Amniotic stem cell (primary cell): ENCODE measurements at regions not wholly inside any gene's neighbourhood (a gene's known extent, or its start where the extent isn't known, plus 50 kb on each side); places are given as distances from the start of the nearest gene placed in this dataset.
"Not testable (repeated sequence)": the region's sequence is repeated elsewhere in the genome, so short reads cannot be mapped to it uniquely, and the experiment has no call there.

Experiments
- DNase-seq: peaks from one replicate; lab custom pipeline; 2025; lab: John Stamatoyannopoulos, UW

DNA sequence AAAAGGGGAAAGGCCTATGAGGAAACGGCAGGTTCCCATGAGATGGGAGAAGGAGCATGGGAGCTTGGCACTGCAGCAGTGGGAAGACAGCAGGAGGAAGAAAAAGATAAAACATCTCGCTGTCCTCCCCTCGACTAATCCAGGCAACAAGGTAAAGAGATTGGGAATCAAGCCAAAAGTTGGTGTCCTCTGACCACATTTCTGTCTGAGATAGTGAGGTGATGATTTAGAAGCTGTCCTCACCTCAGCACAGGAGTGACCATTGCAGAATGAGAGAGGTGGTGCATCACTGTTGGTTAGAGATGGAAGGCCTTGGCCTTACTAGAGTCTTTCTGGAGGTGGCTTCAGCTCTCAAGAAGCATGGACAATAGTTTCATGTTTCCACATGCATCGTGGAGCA, 226.6 kb upstream of the CCDC54 start:
- no peak for DNase-seq

DNA sequence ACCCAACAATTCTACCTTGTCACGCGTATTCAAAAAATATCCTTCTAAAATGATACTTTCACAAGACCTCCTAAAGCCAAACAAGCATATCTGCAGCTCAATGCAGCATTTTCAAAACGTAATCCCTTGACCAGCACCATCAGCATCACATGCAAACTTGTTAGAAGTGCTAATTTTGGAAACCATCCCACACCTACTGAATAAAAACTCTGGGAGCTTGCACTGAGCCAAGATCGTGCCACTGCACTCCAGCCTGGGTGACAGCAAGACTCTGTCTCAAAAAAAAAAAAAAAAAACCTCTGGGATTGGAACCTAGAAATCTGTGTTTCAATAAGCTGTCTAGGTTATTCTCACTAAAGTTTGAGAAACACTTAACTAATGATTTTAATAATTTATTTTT, 223.3 kb upstream of the CCDC54 start:
- no peak for DNase-seq

DNA sequence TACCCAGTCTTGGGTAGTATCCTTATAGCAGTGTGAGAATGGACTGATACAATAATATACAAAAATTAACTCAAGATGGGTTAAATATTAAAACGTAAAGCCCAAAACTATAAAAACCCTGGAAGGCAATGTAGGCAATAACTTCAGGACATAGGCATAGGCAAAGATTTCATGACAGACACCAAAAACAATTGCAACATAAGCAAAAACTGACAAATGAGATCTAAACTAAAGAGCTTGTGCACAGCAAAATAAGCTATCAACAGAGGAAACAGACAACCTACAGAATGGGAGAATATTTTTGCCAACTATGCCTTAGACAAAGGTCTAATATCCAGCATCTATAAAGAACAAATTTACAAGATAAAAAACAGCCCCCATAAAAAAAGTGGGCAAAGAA, 204.8 kb upstream of the CCDC54 start:
- DNase-seq = no peak

DNA sequence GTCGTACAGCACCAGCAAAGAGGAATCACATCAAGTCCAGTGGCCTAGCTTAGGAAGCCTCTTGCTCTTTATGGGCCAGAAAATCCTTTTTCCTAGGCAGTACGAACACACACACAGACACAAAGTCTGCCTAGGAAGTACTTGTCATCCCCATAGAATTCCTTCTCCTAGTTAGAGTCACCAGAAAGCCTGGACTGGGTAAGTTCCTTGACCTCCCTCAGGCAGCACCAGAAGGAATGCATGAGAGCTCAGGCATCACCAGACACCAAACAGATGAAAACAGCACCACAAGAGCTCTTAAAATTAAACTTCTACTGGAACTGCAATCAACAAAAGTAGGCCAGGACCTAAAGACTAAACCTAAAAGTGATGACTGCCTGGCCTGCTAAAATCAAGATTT, 192.9 kb upstream of the CCDC54 start:
- DNase-seq = no peak

DNA sequence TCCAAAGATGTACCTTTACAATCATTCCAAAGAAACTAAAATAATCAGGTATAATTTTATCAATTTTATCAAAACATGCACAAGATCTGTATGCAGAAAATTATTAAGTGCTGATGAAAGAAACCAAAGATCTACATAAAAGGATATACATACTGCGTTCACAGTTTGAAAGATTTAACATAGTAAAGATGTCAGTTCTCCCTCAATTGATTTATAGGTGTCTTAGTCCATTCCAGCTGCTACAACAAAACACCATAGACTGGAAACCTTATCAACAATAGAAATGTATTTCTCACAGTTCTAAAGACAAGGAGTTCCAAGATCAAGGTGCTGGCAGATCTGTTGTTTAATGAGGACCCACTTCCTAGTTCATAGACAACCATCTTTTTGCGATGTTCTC, 189.0 kb upstream of the CCDC54 start:
- no peak for DNase-seq

DNA sequence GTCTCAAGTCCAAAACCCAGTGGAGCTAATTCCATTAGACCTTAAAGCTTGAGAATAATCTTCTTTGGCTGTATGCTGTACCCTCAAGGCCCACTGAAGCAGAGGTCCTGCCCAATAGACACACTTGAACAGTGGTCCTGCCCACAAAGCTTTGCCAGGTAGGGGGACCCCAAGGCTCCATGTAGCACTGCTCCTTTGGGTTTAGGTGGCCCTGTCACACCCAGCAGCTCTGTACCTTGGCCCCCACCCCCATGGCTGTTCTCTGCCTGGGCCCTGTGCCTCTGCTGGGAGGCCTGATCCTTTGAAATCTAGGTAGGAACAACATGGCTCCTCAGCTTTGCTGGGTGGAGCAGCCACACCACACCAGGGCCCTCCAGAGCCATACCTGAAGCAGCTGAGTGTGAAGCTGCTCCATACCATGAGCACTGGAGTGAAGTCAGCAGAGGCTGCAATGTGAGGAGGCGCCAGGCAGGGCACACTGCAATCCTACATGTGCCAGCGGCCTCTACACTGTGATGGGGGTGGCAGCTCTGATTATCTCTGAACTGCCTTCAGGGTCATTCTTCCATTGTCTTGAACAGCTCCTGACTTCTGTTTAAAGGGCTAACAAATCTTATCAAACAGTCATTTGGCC, 188.0 kb upstream of the CCDC54 start:
- no peak for DNase-seq

DNA sequence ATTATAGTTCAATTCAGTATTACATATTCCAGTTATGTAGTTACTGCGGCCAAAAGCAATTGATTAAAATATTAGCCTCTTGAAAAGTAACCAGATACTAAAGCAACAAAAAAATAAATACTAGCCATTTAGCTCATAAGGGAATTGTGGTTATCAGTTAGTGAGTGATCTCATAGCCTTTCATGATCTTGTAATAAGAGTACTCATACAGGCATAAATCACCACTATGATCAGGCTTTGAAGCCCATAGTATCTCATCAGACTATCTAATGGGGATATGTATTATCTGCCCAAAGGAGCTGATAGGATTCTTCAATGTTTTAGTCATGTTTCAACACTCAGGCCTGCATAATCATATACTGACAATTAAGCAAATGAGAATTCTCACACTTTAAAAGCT, 184.1 kb upstream of the CCDC54 start:
- DNase-seq = no peak

DNA sequence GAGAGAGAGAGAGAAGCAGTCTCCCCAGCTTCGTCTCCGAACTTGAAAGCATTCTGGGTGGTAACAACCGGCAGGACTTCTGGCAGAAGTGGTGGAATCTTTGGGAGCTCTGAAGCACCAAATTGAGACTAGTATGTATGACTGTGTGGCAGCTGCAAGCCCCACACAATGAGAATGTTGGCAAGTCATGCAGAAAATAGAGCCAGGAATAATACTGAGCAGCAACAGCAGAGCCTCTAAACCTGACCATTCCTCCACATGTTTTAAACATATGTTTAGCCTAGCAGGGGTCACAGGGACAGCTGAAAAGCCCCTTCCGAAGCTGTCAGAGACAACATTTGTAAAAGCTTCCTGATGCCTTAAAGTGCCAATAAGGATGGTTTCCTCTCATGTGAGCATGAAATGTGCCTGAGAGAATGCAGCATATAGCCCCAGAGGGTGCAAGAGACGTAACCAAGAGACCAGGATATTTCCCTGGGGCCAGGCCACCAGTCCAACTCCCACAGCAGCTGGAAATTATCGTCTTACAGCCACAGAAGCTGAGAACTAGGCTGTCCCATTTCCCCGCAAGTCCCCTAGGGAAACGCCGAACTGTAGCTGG, 178.6 kb upstream of the CCDC54 start:
- DNase-seq = no peak

DNA sequence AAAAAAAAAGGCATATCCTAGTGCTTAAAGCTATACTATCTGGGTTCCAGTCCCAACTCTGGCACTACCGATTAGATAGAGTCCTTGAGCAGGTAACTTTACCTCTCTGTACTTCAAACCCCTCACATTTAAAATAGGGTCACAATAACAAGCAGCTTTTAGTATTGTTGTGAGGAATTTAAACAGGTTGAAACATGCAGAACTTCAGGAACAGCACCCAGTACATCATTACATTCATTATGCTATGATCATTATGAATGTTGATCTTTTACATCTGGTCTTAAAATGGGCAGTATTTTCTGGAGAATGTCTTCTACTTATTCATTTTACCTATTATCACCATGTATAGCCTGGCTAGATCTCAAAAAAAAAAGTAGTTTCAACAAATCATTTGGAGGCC, 176.1 kb upstream of the CCDC54 start:
- DNase-seq = no peak

DNA sequence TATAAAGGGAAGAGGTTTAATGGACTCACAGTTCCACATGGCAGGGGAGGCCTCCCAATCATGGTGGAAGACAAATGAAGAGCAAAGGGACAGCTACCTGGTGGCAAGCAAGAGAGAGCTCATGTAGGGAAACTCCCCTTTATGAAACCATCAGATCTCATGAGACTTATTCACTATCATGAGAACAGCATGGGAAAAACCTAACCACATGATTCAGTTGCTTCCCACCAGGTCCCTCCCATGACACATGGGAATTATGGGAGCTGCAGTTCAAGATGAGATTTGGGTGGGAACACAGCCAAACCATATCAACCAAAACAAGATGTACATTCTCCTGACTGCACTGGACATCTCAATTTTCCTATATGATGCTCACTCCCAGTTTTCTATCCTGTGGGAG, 174.4 kb upstream of the CCDC54 start:
- DNase-seq = not testable (repeated sequence)

DNA sequence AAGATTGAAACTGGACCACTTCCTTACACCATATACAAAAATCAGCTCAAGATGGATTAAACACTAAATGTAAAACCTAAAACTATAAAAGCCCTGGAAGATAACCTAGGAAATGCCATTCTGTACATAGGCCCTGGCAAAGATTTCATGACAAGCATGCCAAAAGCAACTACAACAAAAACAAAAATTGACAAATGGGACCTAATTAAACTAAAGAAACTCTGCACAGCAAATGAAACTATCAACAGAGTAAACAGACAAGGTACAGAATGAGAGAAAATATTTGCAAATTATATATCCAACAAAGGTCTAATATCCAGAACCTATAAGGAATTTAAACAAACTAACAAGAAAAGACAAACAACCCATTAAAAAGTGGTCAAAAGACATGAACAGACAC, 173.1 kb upstream of the CCDC54 start:
- no peak for DNase-seq

DNA sequence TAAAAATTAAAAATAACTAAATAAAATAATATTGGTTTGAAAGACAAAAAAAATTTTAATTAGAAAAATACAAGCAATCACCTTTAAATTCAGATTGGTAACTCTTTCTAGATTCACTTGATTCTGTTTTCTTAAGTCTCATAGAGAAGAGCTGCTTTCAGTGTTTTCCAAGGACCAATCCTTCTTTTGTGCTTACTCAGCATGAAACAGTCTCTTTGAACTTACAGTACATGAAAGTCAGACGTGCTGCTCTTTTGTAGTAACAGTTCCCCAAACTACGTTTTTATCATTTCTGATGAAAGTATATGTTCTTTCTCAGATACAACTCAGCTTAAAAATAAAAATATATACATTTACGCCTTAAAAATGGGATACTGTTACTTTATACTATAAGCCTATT, 171.9 kb upstream of the CCDC54 start:
- no peak for DNase-seq

DNA sequence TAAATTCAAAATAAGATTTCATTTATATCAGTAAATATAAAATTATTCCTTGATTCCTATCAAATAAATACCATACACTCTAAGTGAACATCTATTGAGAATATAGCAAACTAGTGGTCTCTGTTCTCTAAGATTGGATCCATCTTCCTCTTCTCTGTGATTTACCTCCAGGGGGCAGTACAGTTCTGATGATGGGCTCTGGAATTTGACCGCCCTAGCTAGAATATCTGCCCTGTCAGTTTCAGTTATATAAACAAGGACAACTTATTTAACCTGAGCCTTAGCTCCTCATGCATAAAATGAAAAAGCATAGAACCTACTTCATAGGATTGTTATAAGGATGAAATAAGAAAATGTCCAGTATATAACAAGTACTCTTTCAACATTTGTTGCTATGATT, 171.1 kb upstream of the CCDC54 start:
- DNase-seq = peak; percentile 58

DNA sequence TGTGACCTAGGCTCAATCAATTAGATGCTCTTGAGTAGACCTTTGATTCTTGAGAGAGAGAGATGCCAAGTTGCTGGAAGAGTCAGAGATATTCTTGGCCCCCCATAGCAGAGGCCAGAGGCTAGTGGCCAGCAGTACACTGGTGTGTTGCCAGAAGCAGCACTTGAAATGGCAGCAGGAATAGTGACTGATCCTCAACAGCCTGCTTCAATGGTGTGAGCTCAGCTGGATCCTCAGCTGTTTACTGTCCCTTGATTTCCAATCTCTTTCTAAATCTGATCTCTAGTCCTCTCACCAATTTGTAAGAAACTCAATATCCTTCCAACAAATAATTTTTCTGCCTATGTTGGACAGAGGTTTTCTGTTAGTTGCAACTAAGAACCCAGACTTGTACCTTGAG, 170.3 kb upstream of the CCDC54 start:
- DNase-seq = no peak

DNA sequence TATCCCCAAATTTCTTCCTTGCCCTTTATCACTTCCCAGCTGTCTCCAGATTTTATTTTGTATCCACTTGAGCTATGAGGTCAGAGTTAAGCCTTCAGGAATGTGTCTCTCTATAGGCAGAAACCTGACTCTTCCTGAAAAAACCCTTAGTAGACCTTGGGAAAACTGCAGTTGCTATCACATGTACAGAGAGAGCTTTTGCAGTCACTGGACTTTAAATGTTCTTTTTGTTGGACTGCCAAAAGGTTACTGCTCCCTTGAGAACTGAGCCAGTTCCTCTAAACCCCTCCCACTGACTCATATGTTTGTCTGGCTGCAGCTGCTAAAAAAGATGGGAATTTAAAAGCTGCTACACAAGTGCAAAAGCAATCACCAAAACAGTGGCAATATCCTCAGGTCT, 169.1 kb upstream of the CCDC54 start:
- peak; percentile 88 for DNase-seq

DNA sequence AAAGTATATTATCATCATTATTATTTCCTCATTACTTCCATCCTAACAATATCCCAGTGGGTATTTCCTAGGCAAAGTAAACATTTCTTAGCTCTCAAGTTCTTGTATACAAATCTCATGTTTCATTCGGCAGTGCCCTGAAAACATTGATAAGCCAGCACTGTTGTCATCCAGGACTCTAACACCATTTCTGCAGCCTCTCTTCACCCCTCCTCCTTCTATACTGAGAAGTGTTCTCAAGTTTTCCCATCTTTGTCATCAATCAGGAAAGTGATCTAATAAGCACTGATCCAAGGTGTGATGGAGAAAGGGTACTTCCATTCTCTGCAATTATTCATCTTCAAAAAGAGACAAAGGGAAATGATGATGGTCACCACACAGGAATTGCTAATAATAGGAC, 168.4 kb upstream of the CCDC54 start:
- DNase-seq = no peak

DNA sequence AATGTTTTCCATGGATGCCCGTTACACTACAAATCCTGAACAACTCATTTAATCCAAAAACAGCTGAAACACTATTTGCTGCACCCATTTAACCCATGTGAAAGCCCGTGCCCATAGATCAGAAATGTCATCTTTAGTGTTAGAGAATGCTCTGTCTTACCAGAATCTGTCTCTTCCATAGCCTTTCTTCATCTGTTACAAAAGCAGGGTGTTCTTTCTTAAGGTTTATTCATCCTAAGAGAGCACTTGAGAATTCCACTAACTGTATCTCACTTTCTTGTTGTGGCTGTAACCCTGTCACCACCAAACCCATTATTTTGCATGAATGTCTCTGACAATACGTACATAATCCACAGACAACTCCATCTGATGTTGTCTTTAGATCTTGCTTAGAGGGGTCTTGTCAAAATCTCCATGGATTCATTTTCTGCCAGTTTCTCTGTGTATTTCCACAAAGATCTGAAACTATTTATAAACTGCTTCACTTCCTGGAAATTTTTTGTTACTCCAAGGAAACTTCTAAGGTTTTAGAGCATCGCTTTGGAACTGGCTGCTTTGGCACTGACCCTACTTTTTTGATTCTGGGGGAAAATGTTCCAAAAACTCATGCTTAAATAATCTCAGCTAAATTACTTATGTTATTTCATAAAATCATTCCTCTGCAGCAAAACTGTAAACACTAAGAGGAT, 167.8 kb upstream of the CCDC54 start:
- DNase-seq = no peak

DNA sequence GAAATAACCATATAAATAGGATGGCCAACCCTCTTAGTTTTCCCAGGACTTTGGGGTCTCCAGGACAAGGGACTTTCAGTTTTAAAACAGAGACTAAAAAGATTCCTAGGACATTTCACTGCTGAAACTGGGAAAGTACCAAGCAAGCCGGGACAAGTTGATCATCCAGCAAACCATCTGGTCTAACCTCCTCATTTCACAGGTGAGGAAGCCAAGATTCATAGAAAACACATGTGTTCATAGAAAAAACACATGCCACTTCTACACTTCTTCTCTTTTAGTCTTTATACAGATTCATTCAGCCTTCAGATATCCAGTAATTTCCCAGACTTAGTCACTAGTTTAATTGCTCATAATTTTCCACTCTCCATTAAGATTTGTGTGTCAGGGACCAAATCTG, 165.6 kb upstream of the CCDC54 start:
- no peak for DNase-seq

DNA sequence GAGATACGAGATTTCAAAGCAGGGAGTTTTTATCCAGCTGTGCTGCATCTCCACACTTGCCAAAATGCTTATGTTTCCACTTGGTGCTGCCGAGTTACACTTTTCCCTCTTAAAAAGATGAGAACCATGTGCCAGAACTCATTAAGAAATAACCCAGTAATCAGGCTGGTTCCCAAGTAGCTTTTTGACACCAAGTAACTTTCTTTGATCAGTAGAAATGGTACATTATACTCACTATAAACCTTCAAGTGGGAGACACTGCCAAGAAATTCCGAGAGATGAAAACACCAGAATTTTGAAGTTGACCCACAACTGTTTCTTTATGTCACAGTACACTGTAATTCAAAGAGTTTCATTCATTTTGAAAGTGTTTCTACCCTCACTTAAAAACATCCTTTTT, 164.6 kb upstream of the CCDC54 start:
- no peak for DNase-seq

DNA sequence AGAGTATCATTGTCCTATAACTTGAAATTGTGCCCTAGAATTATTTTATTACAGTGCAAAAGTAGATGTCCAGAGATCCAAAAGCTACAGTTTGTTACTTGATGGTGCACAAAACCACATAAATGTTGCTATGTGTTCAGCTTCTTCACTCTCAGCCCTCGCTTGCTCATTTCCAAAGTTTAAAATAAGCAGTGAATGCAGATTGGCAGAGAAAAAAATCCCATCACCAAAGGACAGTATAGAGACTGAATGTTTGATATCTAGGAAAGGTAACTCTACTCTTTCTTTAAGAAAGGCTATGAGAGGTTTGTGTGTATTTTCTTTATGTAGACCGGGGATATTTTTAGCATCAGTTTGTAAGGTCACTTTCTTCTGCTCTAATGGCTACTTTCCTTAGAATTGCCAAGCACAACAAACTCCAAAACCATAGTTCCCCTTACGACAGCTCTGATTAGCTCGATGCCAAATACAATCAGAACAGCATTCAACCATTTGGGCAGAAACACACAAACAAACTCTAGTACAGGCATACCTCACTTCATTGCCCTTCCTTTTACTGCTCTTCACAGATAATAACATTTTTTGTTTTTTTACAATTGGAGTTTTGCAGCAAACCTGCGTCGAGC, 164.1 kb upstream of the CCDC54 start:
- DNase-seq = no peak

DNA sequence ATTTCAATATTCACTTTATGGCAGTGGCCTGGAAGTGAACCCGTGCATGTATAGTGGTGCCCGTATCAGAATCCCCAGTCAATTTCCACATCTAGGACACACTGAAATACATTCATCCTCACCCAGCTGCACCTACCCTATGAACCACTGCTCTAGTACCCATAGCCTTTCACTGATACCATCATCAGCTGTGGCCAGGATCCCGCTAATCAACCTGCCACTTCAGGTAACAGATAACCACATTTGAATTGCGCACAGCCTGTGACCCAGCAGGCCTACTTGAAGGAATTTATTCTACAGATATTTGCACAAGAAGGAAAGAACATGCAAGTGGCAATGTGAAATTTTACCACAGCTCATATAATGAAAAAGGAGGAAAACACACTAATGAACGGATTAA, 161.0 kb upstream of the CCDC54 start:
- DNase-seq = no peak

DNA sequence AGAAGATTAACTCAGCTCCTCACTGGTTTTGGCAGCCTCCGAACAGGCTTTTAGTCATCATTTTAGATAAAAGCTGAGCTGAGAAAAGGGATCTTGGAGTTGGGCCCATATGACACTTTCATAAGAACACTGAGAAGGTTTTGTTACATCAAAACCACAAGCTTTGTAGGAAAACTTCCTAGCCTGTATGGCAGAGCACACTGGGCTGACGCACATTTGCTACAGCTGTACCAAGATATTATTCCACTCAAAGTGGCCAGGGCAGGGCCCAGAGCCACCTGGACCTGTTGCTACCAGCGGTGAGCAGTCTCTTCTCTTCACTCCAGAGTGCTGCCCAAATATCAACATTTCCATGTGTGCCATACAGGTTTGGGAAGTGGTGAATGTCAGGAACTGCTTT, 160.5 kb upstream of the CCDC54 start:
- DNase-seq = peak; percentile 77

DNA sequence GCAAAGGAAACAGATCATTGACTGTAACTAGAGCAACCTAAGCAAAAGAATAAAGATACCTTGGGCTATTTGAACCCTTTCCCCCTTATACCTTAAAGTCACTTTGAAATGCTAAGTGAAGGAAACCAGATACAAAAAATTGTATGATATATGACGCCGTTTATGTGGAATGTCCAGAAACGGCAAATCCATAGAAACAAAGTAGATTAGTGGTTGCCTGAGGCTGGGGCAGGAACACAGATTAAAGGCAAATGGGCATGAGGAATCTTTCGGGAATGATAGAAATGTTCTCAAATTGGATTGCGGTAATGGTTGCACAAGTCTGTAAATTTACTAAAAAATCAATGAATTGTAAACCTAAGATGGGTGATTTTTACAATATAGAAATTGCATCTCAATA, 160.1 kb upstream of the CCDC54 start:
- peak; percentile 77 for DNase-seq
